ENCODE measurements at regions not wholly inside any gene's neighbourhood (a gene's known extent, or its start where the extent isn't known, plus 50 kb on each side); places are given as distances from the start of the nearest gene placed in this dataset.
A peak's percentile ranks its signal among the peaks of the same experiment; 100 is the strongest.

GRCh38 chr14:97402279-97402678 lies 605.1 kb downstream of the VRK1 start:
- no peak for DNase-seq (ENCODE audit: low spot score)

DNA sequence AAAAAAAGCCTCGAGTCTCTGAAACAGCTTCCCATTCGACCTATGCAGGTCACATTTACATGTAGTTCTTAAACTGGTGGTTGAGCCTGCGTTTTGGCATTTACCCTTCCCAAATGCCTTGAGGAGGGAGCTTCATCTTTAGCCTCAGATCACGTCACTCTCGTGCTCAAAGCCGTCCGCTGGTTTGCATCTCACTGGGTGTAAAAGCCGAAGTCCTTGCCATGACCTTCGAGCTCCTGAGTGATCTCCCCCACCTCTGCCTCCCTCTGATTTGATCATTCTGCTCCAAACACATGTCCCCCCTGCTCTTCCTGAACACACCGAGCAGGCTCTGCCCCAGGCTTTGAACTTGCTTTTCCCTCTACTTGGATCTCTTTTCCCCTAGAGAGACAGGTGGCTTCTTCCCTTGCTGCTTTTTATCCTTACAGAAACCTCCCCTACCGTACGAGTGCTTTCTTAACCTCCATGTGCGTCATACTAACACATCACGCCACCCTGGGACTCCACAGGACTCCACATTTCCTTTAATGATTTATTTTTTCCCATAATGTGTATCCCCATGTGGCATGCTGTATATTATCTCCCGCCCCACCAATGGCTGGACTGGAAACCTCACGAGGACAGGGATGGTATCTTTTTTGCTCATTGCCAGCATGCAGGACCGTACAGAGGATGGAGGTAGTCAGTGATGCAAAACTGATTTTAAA lies 610.7 kb downstream of the VRK1 start:
- peak; percentile 21 for DNase-seq (ENCODE audit: low spot score)

- no peak for DNase-seq (ENCODE audit: low spot score)
Measured at GRCh38 chr14:97408503-97408902, 611.3 kb downstream of the VRK1 start.

DNA sequence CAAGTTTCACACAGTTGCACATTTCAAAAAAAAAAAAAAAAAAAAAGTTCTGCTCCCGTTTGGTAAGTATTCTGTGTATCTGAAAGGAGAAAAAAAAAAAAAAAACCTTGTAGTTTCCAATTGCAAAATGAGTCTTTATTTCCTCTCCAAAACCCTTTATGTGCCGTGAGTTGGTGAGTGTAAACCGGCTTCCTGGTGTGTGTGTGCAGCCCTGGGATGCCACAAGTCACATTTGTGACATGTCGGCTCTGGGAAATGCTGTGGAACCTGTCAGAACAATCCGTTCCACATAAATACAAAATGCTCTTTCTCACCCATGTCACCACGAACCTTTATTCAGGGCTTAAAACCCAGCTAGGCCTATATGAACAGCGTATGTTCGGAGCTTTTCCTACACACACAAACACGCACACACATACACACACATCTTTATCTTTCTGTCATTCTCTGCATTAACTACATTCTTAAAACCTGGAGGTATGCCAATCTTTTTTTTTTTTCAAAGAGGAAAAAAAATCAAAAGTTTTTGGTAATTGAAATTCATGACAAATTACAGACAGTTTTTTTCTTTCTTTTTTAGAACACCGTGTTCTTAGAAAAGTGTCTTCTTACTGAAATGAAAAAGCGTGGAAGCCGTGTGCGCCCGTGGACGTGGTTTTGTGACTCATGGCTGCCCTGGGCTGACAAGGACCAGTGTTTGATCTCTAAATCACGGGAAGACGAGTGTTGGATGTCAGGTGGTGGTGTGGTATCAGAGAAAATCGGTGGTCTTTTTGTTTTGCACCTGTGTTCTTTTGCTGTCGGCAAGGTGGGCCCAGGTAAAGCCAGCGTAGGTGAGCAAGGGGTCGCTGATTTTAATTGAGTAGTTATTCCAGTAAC lies 612.0 kb downstream of the VRK1 start:
- DNase-seq (ENCODE audit: low spot score), result peak; percentile 83

DNA sequence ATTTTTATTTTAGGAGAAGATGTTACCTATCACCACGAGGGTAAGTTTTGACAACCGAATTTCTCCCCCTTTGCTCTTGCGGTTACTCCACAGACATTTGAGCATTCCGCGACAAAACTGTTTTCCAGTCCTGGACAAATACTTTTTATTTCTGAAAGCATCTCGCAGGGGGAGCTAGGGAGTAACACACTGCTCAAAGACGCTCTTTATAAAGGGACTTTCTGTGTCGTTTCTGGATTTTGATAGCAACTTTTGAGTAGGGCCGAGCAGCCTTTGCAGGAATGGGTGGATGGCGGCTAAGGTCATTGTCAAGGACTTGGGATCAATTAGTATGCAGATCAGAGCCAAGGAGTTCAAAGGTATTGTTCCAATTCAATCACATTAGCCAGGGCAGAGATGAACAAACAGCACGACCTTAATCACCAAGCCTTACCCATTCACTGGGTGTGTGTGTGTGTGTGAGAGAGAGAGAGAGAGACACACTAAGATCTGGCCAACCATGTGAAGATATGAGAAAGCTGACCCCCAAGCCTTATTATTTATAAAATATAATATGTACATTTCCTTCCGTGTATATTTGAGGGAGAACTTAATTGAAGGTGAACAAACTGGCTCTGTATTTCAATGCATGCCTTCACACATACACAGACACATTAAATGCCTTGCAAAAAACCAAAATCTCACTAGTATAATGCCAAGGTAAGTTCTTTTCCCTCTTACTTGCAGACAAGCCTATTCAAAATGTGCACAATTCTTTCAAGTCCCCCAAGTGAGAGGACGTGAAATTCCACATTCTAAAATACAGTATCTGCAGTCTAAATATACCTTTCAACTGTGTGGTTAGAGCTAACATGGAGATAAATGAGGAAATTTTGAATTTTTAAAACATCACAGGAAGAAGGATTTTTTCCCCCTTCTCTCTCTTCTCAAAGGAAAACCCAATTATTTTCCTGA lies 613.8 kb downstream of the VRK1 start:
- no peak for DNase-seq (ENCODE audit: low spot score)

DNA sequence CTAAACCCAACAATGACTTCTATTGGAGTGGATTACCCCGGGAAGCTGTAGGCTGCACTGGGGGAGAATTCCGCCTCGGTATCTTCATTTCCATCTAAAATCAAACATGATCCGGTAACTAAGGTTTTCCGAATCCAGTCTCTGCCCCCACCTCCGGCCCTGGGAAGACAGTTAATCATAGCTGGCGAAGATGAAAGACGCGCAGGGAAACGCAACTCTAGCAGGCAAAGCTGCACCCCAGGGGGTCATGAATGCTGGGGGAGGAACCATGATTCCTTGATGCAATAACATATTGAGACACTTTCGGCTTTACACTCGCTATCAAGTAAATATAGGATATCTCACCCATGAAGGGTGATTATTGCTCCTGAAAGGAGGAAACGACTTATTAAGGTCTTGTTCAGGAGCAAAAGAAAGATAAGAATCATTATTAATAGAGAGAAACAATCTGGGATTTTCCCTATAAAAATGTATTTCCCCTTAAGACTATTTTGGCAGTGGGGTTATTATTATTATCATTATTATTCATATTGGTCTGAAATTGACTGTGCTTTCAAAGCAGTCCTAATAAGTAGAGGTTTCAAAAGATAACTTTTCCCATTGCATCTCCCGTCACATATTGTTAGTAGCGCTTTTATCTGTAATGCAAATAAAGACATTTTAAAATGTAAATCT lies 614.9 kb downstream of the VRK1 start:
- no peak for DNase-seq (ENCODE audit: low spot score)

DNA sequence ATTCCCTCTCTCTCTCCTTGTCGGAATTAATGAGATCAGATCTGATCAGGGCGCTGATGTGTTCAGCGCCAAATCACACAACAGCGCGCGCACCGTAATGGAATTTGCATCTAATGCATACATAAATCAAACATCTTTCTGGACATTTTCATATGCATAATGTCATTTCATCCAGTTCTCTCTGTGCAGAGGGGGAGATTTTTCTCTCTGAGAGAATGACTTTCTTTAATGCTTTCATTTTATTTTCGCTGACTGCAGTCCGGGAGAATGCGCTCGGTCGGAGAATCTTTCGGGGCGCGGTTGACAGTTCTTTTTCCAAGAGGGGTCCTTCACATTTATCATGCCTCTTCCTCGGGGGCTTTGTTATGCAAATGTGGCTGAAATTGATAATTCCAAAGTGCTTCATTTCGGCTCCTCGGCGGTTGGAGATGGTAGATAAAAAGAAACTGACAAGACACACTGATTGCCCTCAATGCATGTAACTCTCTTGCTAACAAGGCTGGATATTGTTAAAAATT lies 615.9 kb downstream of the VRK1 start:
- DNase-seq (ENCODE audit: low spot score), result no peak

DNA sequence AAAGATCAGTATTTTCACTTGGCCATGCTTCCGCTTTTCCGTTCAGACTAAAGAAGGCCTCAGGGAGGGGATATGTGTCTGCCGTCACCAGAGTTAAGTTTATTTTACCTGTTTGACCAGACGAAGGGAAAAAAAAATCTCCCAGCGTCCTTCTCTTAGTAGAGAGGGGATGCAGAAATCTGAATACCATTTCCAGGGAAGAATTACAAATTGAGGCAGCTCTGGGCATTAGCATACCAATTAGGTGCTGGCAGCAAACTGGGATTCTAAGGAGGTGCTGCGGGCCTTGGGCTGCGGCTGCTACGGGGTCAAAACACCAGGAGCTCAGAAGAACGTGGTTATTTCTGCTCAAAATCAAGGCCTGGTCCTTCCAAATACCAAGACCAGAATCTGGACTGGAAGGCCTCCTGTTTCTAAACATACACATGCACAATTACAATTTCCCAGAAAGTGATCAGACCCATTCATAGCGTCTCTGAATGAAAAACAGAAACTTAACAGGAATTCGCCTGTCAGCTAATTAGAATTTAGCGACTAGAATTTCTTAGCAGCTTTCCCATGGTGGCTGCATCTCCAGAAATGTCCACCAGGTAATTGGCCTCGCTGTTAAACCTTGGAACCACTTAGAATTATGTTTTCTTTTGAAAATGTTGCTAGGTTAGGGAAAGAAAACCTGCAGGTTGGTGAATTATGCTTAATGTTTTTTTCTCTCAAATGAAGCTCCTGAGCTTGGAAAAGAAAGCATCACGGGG lies 617.0 kb downstream of the VRK1 start:
- DNase-seq (ENCODE audit: low spot score), result no peak

- no peak for DNase-seq (ENCODE audit: low spot score)
Measured at GRCh38 chr14:97414718-97415098, 617.5 kb downstream of the VRK1 start.

DNA sequence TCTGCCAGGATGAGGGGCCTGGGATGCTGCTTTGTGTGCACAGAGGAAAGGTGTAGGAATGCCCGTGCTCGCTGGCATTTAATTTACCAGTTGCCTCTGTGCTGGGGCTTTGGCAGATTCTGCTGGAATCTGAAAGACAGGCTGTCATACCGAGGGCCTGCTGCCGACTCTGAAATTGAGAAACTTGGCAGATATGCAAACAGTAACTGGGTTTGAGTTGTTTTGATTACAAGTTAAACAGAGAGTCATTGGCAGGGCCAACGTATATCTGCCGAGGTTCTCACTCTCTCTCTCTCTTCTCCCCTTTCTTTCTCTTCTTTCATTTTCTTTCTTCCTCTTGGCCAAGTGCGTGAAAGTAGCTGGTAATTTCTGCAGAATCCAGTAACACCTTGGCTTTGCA lies 618.7 kb downstream of the VRK1 start:
- no peak for DNase-seq (ENCODE audit: low spot score)

DNA sequence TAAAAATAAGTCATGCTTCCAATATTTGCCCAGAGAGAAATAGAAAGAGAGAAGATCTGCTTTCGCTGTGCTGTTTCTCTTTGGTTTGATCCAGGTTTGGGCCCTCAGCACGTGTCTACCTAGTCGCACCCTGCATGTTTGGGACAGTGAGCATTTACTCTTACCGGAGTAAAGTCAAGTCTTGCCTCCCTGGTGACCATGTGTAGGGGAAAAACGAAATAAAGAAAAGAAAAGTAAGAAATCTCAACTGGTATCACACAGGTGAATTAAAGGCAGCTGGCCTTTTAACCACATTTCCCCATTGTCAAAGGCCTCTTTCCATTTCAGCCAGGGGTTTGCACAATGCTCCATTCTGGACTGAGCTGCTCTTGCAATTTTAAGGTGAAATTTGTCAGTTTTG lies 619.4 kb downstream of the VRK1 start:
- DNase-seq (ENCODE audit: low spot score), result no peak

GRCh38 chr14:97417331-97417730 lies 620.1 kb downstream of the VRK1 start:
- no peak for DNase-seq (ENCODE audit: low spot score)

GRCh38 chr14:97420211-97420610 lies 623.0 kb downstream of the VRK1 start:
- no peak for DNase-seq (ENCODE audit: low spot score)

DNA sequence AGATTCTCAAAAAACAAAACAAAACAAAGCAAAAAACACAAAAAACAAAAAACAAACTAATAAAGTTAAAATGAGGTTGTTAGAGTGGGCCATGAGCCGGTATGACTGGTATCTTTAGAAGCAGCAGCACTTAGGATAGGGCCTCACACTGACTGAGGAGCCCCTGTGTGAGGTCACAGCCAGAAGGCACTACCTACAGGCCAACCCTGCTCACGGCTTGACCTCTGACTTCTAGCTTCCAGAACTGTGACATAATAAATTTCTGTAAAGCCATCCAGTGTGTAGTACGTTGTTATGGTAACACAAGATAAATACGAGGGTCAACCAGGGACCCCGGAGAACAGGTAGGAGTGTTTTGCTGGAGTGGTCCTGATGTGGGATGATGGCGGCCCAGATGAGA lies 629.6 kb downstream of the VRK1 start:
- DNase-seq (ENCODE audit: low spot score), result no peak

- DNase-seq (ENCODE audit: low spot score), result no peak
Measured at GRCh38 chr14:97428808-97429440, 631.7 kb downstream of the VRK1 start.

DNA sequence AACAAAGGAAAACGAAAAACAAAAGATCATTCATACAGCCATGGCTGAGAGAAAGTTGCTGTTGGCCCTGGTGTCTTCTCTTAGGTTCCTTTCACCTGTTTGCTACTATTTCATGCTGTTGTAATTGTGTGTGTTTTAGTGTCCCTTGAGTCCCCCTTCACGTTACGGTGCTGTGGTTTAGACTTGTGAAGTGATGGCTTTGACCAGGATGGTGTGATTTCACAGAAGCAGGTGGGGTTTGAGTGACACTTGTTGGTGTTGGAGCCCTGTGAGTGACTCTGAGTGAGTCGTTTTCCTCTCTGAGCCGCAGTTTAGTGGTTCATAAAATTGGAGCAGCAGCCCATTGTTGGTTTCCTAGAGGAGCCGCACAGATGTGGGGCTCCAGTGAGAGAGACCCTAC lies 635.4 kb downstream of the VRK1 start:
- DNase-seq (ENCODE audit: low spot score), result no peak

DNA sequence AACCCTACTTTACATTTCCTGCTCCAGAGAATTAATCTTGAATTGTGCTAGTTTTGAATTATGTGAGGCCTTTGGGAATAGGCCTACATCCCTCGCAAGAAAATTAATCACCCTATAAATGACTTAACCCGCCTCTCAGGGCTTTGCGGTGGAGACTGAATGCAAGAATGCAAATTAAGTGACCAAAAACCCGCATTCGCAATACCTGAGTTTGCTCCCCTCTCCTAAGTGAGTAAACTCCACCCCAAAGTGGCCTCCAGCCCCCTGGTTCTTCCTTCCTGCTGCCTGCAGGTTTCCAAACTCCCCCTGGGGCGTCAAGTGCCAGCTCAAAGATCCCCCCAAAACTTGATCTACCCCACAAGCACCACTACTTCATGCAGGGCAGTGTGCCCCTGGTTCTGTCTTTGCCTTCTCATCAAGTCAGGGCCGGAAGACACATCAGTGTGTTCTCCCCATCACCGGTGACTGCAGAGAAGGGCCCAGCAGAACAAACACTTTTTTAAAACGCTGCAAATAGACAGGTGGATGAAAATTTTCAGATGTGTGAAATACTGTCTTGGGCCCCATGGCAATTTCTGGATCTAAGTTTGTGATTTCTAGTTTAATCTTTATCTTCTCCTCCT lies 644.7 kb downstream of the VRK1 start:
- no peak for DNase-seq (ENCODE audit: low spot score)

- DNase-seq (ENCODE audit: low spot score), result peak; percentile 66
Measured at GRCh38 chr14:97442363-97442762, 645.2 kb downstream of the VRK1 start.

GRCh38 chr14:97443412-97443811 lies 646.2 kb downstream of the VRK1 start:
- DNase-seq (ENCODE audit: low spot score), result no peak

- DNase-seq (ENCODE audit: low spot score), result no peak
Measured at GRCh38 chr14:97444248-97444647, 647.1 kb downstream of the VRK1 start.
